Smooth muscle cell (in vitro differentiated cells): ENCODE measurements at regions not wholly inside any gene's neighbourhood (a gene's known extent, or its start where the extent isn't known, plus 50 kb on each side); places are given as distances from the start of the nearest gene placed in this dataset.

Experiments
- DNase-seq: peaks from one replicate; lab custom pipeline; 2025; ENCODE audit not compliant: unreplicated experiment; lab: John Stamatoyannopoulos, UW
- H2AFZ ChIP-seq: fragments of 200-600 bp; sonication (generic); 2 replicates; pipeline ENCODE4 v1.6.0; 2016; ENCODE audit warnings: antibody characterized with exemption, low read depth, mild to moderate bottlenecking
- H3F3A ChIP-seq: fragments of 200-600 bp; sonication (generic); 2 replicates; pipeline ENCODE4 v1.6.0; 2017; ENCODE audit warnings: antibody characterized with exemption, low read depth
- H3K27ac ChIP-seq: fragments of 200-600 bp; sonication (generic); 2 replicates; pipeline ENCODE4 v1.5.1; 2016; ENCODE audit warnings: low read depth, mild to moderate bottlenecking
- H3K27me3 ChIP-seq: fragments of 200-600 bp; sonication (generic); 2 replicates; pipeline ENCODE4 v1.6.1; 2016; ENCODE audit warnings: low read depth, mild to moderate bottlenecking
- H3K36me3 ChIP-seq: fragments of 200-600 bp; sonication (generic); 2 replicates; pipeline ENCODE4 v1.5.1; 2016; ENCODE audit warnings: low read depth
- H3K4me1 ChIP-seq: fragments of 200-600 bp; sonication (generic); 2 replicates; pipeline ENCODE4 v1.5.1; 2016; ENCODE audit warnings: low read depth
- H3K4me2 ChIP-seq: fragments of 200-600 bp; sonication (generic); 2 replicates; pipeline ENCODE4 v1.6.0; 2016; ENCODE audit warnings: mild to moderate bottlenecking
- H3K4me3 ChIP-seq: fragments of 200-600 bp; sonication (generic); 2 replicates; pipeline ENCODE4 v1.5.1; 2016; ENCODE audit warnings: mild to moderate bottlenecking
- H3K79me2 ChIP-seq: fragments of 200-600 bp; sonication (generic); 2 replicates; pipeline ENCODE4 v1.6.0; 2016; ENCODE audit warnings: low read depth, mild to moderate bottlenecking
- H3K9ac ChIP-seq: fragments of 200-600 bp; sonication (generic); 2 replicates; pipeline ENCODE4 v1.6.0; 2016; ENCODE audit warnings: low read depth
- H3K9me3 ChIP-seq: fragments of 200-600 bp; sonication (generic); replicated peaks from 2 replicates; pipeline ENCODE4 v1.5.1; 2016; ENCODE audit warnings: low read depth
- H4K20me1 ChIP-seq: fragments of 200-600 bp; sonication (generic); 2 replicates; pipeline ENCODE4 v1.6.0; 2016; ENCODE audit warnings: low read depth
- CTCF ChIP-seq: fragments of 200-600 bp; sonication (generic); IDR thresholded peaks from 2 replicates; pipeline ENCODE4 v1.5.1; 2017; ENCODE audit warnings: borderline replicate concordance, mild to moderate bottlenecking, antibody characterized with exemption; ENCODE audit not compliant: insufficient read depth, poor library complexity, severe bottlenecking
- WGBS: methylation state at CpG from one replicate; pipeline ENCODE4 v1.1.7; 2016; ENCODE audit warnings: low lambda C conversion rate; 5-methylcytosine and 5-hydroxymethylcytosine counted together

DNA sequence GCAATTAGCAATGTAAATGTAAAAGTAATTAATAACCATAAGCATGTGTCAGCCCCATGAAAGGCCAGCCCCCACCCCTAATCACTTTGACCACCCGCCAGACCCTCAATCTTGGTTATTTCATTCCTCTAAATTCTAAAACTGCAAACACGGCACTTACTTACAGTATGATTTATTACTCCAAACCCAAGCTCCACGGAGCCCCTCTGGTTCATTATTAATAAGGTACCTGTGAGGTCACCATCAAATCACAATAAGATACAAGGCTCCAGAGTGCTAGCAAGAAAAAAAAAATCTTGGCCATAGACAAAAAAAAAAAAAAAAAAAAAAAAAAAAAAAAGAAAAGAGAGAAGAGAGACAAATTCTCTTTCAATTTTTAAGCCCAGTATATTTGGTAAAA lies 879.5 kb downstream of the TDRD15 start:
- H3F3A ChIP-seq, result no peaks in the 10 kb centered on the region
- H3K4me3 ChIP-seq, result no peak overlapping the region
- H3K36me3 ChIP-seq, result no peaks in the 10 kb centered on the region
- DNase-seq, result no peak
- no peaks in the 10 kb centered on the region for H3K9me3 ChIP-seq
- no peak overlapping the region for H3K4me2 ChIP-seq
- no peak overlapping the region for H3K9ac ChIP-seq
- no peaks in the 10 kb centered on the region for H3K4me1 ChIP-seq
- no peak overlapping the region for H2AFZ ChIP-seq
- no peaks in the 10 kb centered on the region for H3K79me2 ChIP-seq
- H4K20me1 ChIP-seq, result no peaks in the 10 kb centered on the region
- H3K27ac ChIP-seq, result no peak overlapping the region
- TF ChIP-seq CTCF, result no peak
- H3K27me3 ChIP-seq, result no peaks in the 10 kb centered on the region
- 86% methylated on average over 3 of the region's 3 CpGs for WGBS

DNA sequence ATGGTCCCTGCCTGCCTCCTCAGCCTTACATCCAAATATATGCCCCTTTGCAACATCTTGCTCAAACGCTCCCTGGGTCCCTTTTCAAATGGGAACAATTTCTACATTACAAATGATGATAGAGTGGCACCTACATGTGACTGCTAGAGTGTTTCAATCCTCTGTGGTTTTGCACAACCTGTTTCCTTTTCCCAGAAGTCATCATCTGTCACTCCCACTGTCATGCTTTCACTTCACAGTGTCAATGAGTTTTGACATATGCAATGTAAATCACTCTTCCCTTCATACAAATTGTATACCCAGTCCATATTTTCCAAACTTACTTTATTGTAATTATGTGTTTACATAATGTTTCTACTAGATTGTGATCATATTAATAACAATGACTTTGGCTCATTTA lies 887.3 kb downstream of the TDRD15 start:
- H3K4me1 ChIP-seq, result no peaks in the 10 kb centered on the region
- DNase-seq, result no peak

GRCh38 chr2:22020091-22020742 lies 896.4 kb downstream of the TDRD15 start:
- no peak overlapping the region for H3K4me2 ChIP-seq
- no peak overlapping the region for H3K4me3 ChIP-seq
- no peak for DNase-seq
- H2AFZ ChIP-seq, result no peak overlapping the region
- no peaks in the 10 kb centered on the region for H3K79me2 ChIP-seq
- 90% methylated on average over 6 of the region's 6 CpGs for WGBS
- no peaks in the 10 kb centered on the region for H3K27me3 ChIP-seq
- H3K36me3 ChIP-seq, result no peaks in the 10 kb centered on the region
- H3F3A ChIP-seq, result no peaks in the 10 kb centered on the region
- H3K9me3 ChIP-seq, result no peaks in the 10 kb centered on the region
- H3K4me1 ChIP-seq, result peaks cover 4% of the 10 kb centered on the region
- H3K9ac ChIP-seq, result no peak overlapping the region
- H4K20me1 ChIP-seq, result no peaks in the 10 kb centered on the region
- H3K27ac ChIP-seq, result no peak overlapping the region
- no peak for TF ChIP-seq CTCF

More for the DNA sequence above, 887.3 kb downstream of the TDRD15 start:
- Histone ChIP-seq H3K4me3 (no peak overlapping the region), H3K9ac (no peak overlapping the region), H2AFZ (no peak overlapping the region), H3K27ac (no peak overlapping the region), H4K20me1 (no peaks in the 10 kb centered on the region), H3K27me3 (no peaks in the 10 kb centered on the region), H3K79me2 (no peaks in the 10 kb centered on the region), H3K9me3 (no peaks in the 10 kb centered on the region), H3F3A (no peaks in the 10 kb centered on the region), H3K36me3 (no peaks in the 10 kb centered on the region), H3K4me2 (no peak overlapping the region)
- TF ChIP-seq CTCF, result no peak
- WGBS, result 95% methylated on average over 1 of the region's 1 CpG

GRCh38 chr2:22027345-22028005 lies 903.7 kb downstream of the TDRD15 start:
- Histone ChIP-seq H3K27me3 (no peaks in the 10 kb centered on the region), H4K20me1 (no peaks in the 10 kb centered on the region), H2AFZ (no peak overlapping the region), H3K36me3 (no peaks in the 10 kb centered on the region), H3K4me3 (no peak overlapping the region), H3K9ac (no peak overlapping the region), H3K79me2 (no peaks in the 10 kb centered on the region), H3K4me2 (no peak overlapping the region), H3K9me3 (no peaks in the 10 kb centered on the region), H3K27ac (no peak overlapping the region), H3K4me1 (peaks cover 5% of the 10 kb centered on the region), H3F3A (no peaks in the 10 kb centered on the region)
- WGBS, result 51% methylated on average over 2 of the region's 2 CpGs
- no peak for DNase-seq
- no peak for TF ChIP-seq CTCF
